Caki2 (cell line): ENCODE measurements at regions not wholly inside any gene's neighbourhood (a gene's known extent, or its start where the extent isn't known, plus 50 kb on each side); places are given as distances from the start of the nearest gene placed in this dataset.
"Not testable (repeated sequence)": the region's sequence is repeated elsewhere in the genome, so short reads cannot be mapped to it uniquely, and the experiment has no call there.

ENCODE experiments used
- DNase-seq: peaks from one replicate; pipeline ENCODE4 v3.0.0-alpha.2; 2015; ENCODE audit warnings: low read depth
- in situ Hi-C: cut with HindIII; loops from 2 replicates; pipeline ENCODE4 v1.10.0; 2016; ENCODE audit warnings: low sequenced_read_pairs, low pct_unique_long_range_greater_than_20kb, mixed read lengths

DNA sequence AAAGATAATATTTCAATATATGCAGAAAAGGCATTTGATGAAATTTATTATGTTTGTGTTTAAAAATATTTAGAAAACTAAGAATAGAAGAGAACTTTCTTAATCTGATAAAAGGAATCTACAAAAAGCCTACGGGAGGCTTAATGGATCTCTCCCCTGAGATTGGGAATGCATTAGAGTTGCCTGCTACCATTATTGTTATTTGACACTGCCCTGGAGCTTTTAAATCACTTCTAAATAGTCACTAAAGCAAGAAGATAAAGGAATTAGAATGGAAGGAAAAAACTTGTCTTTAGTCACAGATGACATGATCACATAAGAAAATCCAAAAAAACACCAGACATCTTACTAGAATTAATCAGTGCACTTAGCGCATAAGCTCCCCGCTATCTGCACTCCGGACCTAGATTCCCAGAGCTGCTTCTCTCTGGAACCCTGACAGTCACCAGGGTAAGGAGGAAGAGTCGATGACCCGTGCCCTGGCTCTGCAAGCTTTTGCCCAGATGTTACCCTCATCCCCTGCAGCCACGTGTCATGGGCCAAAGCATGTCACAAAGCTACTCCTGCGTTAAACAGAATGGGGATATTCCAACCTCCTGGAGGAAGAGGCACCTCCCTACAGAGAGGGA is 97.1 kb downstream of the MINAR1 start:
- no peak for DNase-seq
- in situ Hi-C loops = no loop called here

DNA sequence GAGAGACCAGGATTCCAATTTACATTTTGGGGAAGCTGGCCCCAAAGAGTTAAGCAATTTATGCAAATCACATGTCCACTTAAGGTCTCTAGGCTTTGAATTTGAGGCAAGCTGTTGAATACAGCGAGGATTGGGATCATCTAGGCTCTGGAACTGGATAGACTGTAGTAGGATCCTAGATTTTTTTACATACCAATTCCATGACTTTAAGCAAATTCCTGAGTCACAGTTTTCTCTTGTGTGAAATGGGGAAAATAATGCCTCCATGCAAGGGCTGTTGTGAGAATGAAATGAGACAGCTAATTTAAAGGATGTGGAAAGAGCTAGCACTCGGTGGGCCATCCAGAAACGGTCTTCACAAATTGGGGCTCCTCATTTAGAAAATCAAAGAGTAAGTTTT is 103.4 kb downstream of the MINAR1 start:
- in situ Hi-C loops = no loop called here
- DNase-seq = no peak

DNA sequence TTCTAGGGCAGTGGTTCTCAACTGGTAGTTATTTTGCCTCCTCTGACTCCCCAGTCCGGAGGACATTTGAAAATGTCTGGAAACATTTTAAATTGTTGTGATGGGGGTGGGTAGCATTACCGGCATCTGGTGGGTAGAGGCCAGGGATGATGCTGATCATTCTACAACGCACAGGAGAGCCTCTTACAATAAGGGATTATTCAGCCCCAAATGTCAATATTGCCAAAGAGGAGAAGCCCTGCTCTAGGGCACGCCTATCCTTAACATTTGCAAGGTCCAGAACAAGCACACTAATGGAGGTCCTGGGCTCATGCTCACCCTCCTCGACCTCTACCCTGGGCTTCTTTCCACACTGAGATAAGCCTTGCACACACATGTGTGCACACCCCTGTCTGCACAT is 106.4 kb downstream of the MINAR1 start:
- in situ Hi-C loops = no loop called here
- no peak for DNase-seq

DNA sequence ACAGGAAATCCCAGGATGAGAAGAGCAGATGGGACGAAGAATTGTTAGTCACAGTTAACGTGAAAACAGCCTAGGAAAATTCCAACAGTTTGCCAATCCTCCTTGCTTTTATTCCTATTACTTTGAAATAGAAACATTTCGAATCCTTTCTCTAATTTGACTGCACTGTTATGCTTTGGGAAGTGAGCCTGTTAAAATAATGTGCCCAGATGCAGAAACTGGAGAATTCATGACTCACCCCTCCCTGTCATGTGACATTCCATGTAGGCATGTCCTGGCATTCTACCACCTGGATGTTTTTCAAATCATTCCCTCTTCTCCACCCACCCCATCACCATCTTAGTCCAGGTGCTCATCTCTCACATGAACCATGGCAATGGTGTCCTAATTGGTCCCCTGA is 107.3 kb downstream of the MINAR1 start:
- in situ Hi-C loops = no loop called here
- DNase-seq = no peak

DNA sequence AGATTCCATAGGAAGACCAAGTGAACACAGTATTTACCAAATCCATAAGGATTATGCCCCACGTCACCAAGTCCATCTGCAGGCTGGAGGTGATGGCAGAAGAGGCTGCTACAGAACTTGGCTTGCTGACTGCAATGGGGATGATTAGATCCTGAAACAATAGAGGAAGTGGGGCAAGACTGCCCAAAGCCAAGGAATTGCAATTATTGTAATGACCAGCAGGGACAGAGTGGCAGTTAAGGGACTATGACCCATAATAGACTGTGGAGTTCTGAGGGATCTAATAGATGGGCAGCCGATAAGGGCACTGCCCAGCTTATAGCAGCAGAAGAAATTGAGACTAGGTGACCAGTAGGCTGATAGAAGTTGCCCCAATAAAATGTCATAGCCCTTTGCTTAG is 108.4 kb downstream of the MINAR1 start:
- in situ Hi-C loops = no loop called here
- DNase-seq = no peak

DNA sequence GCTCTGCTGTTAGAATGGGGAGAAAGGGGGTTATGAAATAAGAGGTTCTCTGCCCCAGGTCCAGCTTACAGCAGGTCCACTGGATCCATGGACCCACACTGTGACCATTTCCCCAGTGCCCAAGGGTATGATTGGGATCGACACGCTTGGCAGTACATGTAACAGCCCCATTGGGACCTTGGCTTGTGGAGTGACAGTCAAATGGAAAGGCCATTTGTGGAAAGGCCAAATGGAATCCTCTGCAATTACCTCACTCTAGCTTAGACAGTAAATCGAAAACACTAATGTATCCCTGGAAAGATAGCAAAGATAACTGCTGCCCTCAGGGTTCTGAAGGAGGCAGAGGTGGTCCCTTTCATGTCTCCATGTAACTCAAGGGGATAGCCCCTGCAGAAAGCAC is 109.1 kb downstream of the MINAR1 start:
- DNase-seq = no peak
- in situ Hi-C loops = no loop called here

DNA sequence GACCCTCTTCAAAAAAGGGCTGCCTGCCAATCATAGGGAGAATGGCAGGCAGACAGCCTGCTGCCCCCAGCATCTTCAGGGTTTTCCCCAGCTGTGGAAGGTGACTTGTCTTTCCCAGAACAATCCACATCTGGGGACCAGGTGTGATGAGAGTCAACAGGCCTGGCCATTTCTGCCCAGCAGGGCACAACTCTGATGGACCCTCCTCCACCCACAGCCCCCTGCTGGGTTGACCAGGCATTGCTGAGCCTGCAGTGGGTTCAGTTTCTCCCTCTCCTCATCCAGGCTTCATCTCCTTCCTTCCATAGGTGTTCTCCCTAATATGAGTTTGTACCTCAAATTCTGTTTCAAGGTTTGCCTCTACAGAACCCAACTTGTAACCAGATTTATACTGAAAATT is 111.0 kb downstream of the MINAR1 start:
- in situ Hi-C loops = no loop called here
- DNase-seq = no peak

DNA sequence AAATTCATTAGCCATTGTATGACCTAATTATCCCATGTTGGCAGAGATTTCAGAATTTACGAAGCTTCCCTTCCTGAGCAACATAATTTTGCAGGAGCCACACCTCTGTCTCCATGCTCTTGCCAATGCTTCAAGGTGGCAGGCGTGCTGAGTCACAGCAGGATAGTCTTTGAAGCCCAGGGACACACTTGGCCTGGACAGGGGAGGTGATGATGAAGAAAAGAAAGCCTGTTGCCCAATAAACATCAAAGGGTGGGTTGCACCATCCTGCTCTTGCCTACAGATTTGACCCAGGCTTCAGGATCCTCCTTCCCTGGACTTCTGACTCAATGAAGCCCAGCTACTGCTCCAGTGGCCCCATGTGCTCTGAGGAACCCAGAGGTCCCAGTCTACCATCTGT is 117.1 kb downstream of the MINAR1 start:
- in situ Hi-C loops = no loop called here
- DNase-seq = no peak

DNA sequence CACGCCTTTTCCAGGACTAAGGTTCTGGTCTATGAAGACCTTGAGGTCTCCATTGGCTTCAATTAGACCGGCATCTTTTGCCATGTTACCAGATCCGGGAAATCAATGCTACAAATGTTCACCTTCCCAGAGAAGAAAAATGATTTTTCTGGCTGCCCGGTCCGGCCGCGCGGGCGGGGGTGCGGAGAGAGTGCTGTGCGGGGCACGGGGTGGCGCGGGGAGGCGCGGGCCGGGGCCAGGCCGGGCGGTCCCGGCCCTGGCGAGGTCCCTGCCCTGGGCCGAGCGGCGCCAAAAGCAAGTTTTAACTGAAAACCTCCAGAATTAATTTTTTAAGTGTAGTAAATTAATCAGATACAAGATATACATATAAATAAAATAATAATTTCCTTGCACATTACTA is 128.2 kb downstream of the MINAR1 start:
- in situ Hi-C loops = no loop called here
- DNase-seq = no peak

DNA sequence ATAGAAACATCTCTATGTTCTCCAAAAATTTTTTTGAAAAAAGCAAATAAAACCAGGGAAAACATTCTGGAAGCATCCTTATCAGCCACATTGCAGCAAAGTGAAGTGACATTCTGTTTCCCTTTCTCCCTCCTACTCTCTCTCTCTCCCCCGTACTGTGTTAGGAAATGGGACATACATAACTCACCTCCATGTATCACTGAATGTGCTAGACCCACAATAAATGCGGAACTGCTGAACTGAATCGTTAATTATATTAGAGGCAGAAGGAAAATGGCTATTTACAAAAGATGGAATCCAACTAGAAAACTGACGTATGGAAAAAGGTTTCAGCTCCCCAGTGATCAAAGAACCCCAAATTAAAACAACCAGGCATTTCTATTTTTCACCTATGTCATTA is 129.8 kb downstream of the MINAR1 start:
- in situ Hi-C loops = no loop called here
- no peak for DNase-seq

DNA sequence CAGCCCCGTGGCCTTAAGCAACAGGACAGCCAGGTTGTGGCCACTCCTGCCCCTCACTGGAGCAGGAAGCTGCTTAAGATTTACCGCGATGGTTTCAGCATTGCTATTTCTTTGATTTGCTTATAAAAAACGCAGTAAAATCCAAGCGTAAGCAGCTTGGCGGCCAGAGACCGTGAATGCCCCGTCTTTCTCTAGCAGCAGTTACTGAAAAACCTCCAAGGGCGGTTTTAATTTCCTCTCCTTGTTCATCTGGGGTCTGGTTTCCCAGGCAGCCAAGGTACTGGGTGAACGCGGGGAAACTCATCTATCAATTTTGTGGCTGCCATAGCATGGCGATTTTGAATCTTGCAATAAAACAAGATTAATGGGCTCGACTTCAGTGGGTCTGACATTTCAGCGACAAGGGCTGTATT is 130.3 kb downstream of the MINAR1 start:
- DNase-seq = no peak
- in situ Hi-C loops = no loop called here

DNA sequence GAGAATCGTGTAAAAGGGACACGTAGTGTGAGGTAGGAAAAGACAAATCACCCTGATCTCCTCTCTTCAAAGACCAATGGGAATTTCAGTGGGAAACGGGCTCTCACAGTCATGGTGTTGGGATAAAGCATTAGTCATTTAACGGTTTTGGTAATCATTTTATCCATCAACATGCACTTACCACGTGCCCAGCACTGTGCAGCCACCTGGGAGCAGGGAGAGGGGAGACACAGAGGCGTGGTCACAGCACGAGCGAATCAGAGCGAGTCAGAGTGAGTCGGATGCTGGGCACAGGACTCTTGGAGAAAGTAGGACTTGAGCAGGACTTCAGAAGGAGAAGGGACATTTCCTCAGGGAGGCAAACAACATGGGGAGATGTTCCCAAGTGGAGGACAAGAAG is 130.8 kb downstream of the MINAR1 start:
- in situ Hi-C loops = no loop called here
- DNase-seq = no peak

DNA sequence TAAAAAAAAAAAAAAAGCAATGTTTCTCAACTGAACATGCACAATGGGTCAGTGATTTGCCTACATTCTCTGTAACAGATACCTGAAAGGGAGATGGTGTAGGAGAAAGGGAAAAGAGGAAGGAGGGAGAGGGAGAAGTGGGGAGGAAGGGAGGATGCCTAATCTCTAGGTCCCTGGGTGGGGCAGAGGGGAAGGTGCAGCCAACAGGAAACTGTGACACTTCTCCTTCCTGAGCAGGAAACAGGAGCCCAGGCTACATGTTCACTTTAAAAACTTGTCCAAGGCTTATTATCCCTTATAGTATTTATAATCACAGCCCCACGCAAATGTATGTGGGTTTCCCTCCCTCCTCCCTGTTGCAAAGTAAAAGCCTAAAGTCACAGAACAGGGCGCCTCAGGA is 137.9 kb downstream of the MINAR1 start:
- no peak for DNase-seq
- in situ Hi-C loops = no loop called here

DNA sequence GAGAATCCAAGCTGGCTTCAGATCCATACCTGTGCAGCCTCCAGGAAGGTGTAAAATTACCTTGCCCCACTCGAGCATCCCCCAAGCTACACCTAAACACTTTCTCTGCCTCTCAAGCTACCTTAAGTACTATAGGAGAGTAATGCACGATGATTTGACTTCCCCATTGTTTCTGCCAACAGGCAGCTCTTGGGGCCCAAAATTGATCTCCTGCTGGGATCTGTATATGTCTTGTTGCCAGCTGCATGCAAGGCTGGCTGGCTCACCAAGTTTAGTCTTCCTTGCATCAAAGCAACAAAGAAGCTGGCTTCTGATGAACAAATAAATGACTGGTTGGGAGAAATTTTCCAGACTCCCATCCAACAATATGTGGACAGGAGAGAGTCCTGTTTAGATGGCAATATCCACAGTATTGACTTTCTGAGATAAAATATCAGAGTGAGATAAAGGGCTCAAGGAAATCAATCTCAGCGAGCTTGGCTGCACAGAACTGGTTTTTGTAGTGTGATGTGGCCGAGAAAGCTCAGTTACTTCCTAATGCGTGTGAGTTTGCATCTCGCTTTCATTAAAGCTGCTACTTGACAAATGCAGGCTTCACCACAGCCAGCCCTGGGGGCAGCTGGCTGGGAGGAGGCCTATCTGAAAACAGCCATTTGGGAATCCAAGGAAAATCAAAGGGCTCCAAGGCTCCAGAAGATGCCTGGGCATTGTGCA is 140.7 kb downstream of the MINAR1 start:
- no peak for DNase-seq
- in situ Hi-C loops = no loop called here

DNA sequence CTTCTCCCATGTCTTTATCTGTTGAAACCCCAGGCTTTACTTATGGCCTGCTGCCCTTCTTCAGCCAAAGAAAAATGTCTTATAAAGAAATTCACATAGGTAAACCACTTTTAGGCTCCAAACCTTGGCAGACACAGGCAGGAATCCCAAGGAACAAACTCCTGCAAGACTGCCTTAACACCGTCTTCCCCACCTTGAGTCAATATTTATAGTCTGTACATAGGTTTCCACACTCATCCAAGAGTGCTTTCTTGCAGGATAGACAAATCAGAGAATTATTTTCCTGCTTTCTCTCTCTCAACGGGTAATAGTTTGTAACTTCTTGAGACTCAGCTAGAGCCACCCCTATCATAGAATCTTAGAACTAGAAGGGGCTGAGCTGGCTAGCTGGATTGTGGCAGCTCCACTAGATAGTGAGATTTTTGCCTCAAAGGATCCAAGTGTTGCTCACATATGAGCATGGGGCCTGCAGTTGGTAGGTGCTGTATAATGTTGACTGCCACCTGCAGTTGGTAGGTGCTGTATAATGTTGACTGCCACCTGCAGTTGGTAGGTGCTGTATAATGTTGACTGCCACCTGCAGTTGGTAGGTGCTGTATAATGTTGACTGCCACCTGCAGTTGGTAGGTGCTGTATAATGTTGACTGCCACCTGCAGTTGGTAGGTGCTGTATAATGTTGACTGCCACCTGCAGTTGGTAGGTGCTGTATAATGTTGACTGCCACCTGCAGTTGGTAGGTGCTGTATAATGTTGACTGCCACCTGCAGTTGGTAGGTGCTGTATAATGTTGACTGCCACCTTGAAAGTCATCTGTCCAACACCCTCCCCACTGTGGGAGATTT is 142.5 kb downstream of the MINAR1 start:
- in situ Hi-C loops, DNase-seq: not testable (repeated sequence)

DNA sequence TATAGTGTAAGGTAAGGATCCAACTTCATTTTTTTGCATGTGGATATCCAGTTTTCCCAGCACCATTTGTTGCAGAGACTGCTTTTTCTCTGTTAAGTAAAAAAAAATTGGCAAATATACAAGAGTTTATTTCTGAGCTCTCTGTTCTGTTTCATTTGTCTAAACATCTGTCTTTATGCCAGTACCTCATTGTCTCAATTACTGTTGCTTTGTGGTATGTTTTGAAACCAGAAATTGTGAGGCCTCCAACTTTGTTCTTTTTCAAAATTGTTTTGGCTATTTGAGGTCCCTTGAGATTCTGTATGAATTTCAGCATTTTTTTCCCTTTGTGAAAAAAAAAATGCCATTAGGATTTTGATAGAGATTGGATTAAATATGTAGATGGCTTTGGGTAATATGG is 150.5 kb downstream of the MINAR1 start:
- in situ Hi-C loops = no loop called here
- DNase-seq = no peak

DNA sequence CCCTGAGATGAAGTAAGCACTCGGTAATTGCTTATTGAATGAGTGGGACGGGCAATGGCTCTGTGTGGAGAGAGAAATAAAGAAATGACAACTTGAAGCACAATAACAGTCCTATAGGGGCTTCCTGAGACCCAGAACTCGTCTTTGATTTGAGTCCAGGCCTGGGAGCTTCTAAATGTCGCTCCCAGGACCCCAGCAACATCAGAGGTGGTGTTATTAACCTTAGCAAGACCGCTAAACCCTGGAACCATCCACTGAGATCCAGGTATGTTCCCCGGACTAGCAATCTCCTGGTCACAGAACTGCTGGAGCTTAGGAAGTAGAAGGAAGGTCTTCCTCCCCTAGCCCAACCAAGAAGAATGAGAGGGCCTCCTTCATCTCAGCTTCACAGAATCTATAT is 160.0 kb downstream of the MINAR1 start:
- DNase-seq = no peak
- in situ Hi-C loops = no loop called here

DNA sequence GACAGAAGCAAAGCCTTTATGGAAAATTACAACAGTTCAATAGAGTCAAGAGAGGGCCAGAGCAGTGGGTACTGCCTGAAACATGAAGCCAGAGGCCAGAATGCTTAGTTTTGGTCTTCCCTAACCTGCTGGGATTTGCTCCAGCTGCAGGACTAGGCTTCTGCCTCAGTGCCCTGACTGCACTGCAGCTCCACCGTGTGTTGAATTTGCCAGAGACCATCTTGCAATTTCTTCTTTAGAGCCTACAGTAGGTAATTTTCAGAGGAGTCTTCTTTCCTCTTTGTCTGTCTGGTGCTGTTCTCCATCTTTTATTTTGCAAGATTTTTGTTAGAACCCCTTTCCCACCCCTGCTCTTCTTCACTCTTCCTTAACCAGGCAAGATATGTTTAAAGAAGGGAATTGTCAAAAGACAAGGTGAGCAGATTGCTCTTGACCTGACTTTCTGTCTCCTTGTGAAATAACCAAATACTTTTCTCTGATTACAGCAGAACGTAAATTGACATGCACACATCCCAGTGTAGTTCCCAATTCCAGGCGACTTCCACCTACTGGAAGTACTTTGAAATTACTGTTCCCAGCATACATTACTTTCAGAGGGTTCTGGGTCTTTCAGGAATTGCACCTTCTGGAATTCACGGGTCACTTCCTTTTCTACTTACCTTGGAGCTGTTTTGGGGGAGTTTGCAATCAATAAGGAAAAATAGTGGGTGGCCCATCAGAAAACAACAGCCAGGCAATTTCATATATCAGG is 161.2 kb downstream of the MINAR1 start:
- no peak for DNase-seq
- in situ Hi-C loops = no loop called here

DNA sequence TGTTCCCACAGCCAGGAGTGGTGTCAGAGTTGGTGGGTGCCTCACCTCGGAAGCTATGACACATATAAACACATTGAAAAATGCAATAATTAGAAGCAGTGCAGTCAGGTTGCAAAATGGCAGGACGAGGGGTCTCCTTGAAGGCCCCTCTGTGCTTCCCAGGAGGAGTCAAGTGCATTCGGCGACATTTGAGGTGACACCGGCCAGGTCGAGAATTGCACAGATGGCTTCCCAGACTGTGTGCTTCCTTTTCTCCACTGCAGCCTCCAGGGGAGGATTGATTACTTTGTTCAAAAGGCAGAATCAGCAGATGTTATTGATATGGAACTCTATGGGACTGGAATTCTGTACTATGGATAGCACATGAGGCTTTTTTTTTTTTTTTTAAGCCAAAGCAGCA is 163.2 kb downstream of the MINAR1 start:
- no peak for DNase-seq
- in situ Hi-C loops = no loop called here
